ENCODE measurements at regions not wholly inside any gene's neighbourhood (a gene's known extent, or its start where the extent isn't known, plus 50 kb on each side); places are given as distances from the start of the nearest gene placed in this dataset.

DNA sequence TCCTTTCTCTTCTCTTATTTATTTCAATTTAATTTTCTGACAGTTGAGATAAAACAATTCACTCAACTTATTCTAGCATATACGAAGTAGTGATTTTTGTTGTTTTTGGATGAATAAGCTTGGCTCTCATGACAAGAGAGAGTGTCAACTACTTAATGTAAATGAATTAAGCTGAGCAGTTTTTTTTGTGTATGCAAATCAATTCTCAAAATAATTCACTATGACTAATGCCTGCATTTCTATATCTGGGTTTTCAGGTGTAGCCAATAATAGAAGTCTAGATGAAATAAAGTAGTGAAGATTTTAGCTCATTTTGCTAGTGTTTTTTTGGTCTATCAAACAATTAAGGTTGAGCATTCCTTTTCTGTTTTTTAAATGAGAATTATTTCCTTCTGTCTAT, 1354.0 kb downstream of the CDH8 start:
- TF ChIP-seq, protein P1, sequence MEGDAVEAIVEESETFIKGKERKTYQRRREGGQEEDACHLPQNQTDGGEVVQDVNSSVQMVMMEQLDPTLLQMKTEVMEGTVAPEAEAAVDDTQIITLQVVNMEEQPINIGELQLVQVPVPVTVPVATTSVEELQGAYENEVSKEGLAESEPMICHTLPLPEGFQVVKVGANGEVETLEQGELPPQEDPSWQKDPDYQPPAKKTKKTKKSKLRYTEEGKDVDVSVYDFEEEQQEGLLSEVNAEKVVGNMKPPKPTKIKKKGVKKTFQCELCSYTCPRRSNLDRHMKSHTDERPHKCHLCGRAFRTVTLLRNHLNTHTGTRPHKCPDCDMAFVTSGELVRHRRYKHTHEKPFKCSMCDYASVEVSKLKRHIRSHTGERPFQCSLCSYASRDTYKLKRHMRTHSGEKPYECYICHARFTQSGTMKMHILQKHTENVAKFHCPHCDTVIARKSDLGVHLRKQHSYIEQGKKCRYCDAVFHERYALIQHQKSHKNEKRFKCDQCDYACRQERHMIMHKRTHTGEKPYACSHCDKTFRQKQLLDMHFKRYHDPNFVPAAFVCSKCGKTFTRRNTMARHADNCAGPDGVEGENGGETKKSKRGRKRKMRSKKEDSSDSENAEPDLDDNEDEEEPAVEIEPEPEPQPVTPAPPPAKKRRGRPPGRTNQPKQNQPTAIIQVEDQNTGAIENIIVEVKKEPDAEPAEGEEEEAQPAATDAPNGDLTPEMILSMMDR (conservative IDR thresholded peaks at IDR 0.05): no peak
- TF ChIP-seq ZFX (IDR thresholded peaks at IDR 0.05): no peak
